Nephron (organoid): ENCODE measurements at regions not wholly inside any gene's neighbourhood (a gene's known extent, or its start where the extent isn't known, plus 50 kb on each side); places are given as distances from the start of the nearest gene placed in this dataset.
"Not testable (repeated sequence)": the region's sequence is repeated elsewhere in the genome, so short reads cannot be mapped to it uniquely, and the experiment has no call there.

Experiments
- H3K27ac Mint-ChIP-seq, 3 experiments: 2 replicates each; pipeline ENCODE4 v1.8.0; 2020; ENCODE audit warnings: mixed read lengths in 3 of 3, mild to moderate bottlenecking in 2 of 3, moderate library complexity in 1 of 3
- H3K27me3 Mint-ChIP-seq: 2 replicates; pipeline ENCODE4 v1.8.0; 2021; ENCODE audit warnings: low read depth, mild to moderate bottlenecking, moderate library complexity, mixed read lengths
- H3K36me3 Mint-ChIP-seq: 2 replicates; pipeline ENCODE4 v1.8.0; 2020; ENCODE audit warnings: low read depth, mixed read lengths
- H3K4me1 Mint-ChIP-seq: 2 replicates; pipeline ENCODE4 v1.8.0; 2020; ENCODE audit warnings: mixed read lengths
- H3K4me3 Mint-ChIP-seq, 3 experiments: 2 replicates each; pipeline ENCODE4 v1.8.0; 2020; ENCODE audit warnings: mild to moderate bottlenecking in 3 of 3, mixed read lengths in 3 of 3, moderate library complexity in 2 of 3
- H3K9me3 Mint-ChIP-seq: 2 replicates; pipeline ENCODE4 v1.8.0; 2020; ENCODE audit warnings: mixed read lengths
- CTCF ChIP-seq, 3 experiments: fragments of 200-600 bp; sonication (generic); IDR thresholded peaks; one replicate each; pipeline ENCODE4 v1.5.0; 2021; ENCODE audit warnings: antibody characterized with exemption in 3 of 3; ENCODE audit not compliant: unreplicated experiment in 3 of 3

- Mint-ChIP-seq H3K9me3 (peaks cover 55% of the 10 kb centered on the region), H3K4me1 (no peaks in the 10 kb centered on the region), H3K27me3 (no peaks in the 10 kb centered on the region), H3K36me3 (no peaks in the 10 kb centered on the region), H3K27ac (no peak overlapping the region), H3K4me3 (no peak overlapping the region)
- TF ChIP-seq CTCF (IDR thresholded peaks at IDR 0.05; ENCODE audit: unreplicated experiment in 3 of 3): no peak
These were observed 100.3 kb upstream of the PDHA1 start for GRCh38 chrX:19243431-19243830.

GRCh38 chrX:19244921-19245320, 98.8 kb upstream of the PDHA1 start:
- not testable (repeated sequence) for H3K4me3 Mint-ChIP-seq, H3K27ac Mint-ChIP-seq, H3K4me1 Mint-ChIP-seq, H3K27me3 Mint-ChIP-seq, H3K36me3 Mint-ChIP-seq
- H3K9me3 Mint-ChIP-seq: peaks cover 56% of the 10 kb centered on the region

- H3K36me3 Mint-ChIP-seq: peaks cover 3% of the 10 kb centered on the region
- peaks cover 9% of the 10 kb centered on the region for H3K27me3 Mint-ChIP-seq
- no peak overlapping the region for H3K4me3 Mint-ChIP-seq
- no peaks in the 10 kb centered on the region for H3K4me1 Mint-ChIP-seq
- TF ChIP-seq CTCF (IDR thresholded peaks at IDR 0.05; ENCODE audit: unreplicated experiment in 3 of 3): no peak
- H3K9me3 Mint-ChIP-seq: peaks cover 53% of the 10 kb centered on the region
- no peak overlapping the region for H3K27ac Mint-ChIP-seq
These were observed 97.9 kb upstream of the PDHA1 start for GRCh38 chrX:19245711-19246269.

- Mint-ChIP-seq H3K27ac (no peak overlapping the region), H3K36me3 (no peaks in the 10 kb centered on the region), H3K4me1 (no peaks in the 10 kb centered on the region), H3K9me3 (peaks cover 7% of the 10 kb centered on the region), H3K4me3 (no peak overlapping the region), H3K27me3 (peaks cover 3% of the 10 kb centered on the region)
- TF ChIP-seq CTCF (IDR thresholded peaks at IDR 0.05; ENCODE audit: unreplicated experiment in 3 of 3): no peak
These were observed 86.7 kb upstream of the PDHA1 start for GRCh38 chrX:19256986-19257385.

GRCh38 chrX:19261026-19261425, 82.7 kb upstream of the PDHA1 start:
- not testable (repeated sequence) for H3K27me3 Mint-ChIP-seq, H3K4me3 Mint-ChIP-seq, H3K4me1 Mint-ChIP-seq, H3K36me3 Mint-ChIP-seq, H3K27ac Mint-ChIP-seq, H3K9me3 Mint-ChIP-seq

GRCh38 chrX:19270727-19271126, 73.0 kb upstream of the PDHA1 start:
- Mint-ChIP-seq H3K36me3 (no peaks in the 10 kb centered on the region), H3K27ac (no peak overlapping the region), H3K4me3 (no peak overlapping the region), H3K9me3 (peaks cover 9% of the 10 kb centered on the region), H3K27me3 (no peaks in the 10 kb centered on the region), H3K4me1 (no peaks in the 10 kb centered on the region)
- no peak for TF ChIP-seq CTCF (IDR thresholded peaks at IDR 0.05; ENCODE audit: unreplicated experiment in 3 of 3)

GRCh38 chrX:19272452-19272851, 71.3 kb upstream of the PDHA1 start:
- H3K36me3 Mint-ChIP-seq: no peaks in the 10 kb centered on the region
- no peak overlapping the region for H3K4me3 Mint-ChIP-seq
- TF ChIP-seq CTCF (IDR thresholded peaks at IDR 0.05; ENCODE audit: unreplicated experiment in 3 of 3): no peak
- H3K9me3 Mint-ChIP-seq: peaks cover 15% of the 10 kb centered on the region
- H3K4me1 Mint-ChIP-seq: no peaks in the 10 kb centered on the region
- no peak overlapping the region for H3K27ac Mint-ChIP-seq
- no peaks in the 10 kb centered on the region for H3K27me3 Mint-ChIP-seq
